ENCODE measurements at regions not wholly inside any gene's neighbourhood (a gene's known extent, or its start where the extent isn't known, plus 50 kb on each side); places are given as distances from the start of the nearest gene placed in this dataset.

- Histone ChIP-seq H3K4me3 (ENCODE audit: low read depth in 1 of 3, low read length in 3 of 3) (no peak overlapping the region), H3K27me3 (ENCODE audit: control insufficient read depth in 3 of 3, insufficient read depth in 3 of 3, low read length in 3 of 3) (peaks cover 0 to 3% (median 0%) of the 10 kb centered on the region in 3 donors), H3K9me3 (ENCODE audit: control insufficient read depth in 2 of 2, insufficient read depth in 1 of 2, low read depth in 1 of 2, low read length in 1 of 2) (no peaks in the 10 kb centered on the region), H3K4me1 (ENCODE audit: control insufficient read depth in 3 of 3, insufficient read depth in 2 of 3, low read depth in 1 of 3, low read length in 2 of 3) (no peaks in the 10 kb centered on the region), H3K36me3 (ENCODE audit: control insufficient read depth in 3 of 3, insufficient read depth in 2 of 3, low read depth in 1 of 3, low read length in 3 of 3) (no peaks in the 10 kb centered on the region), H3K27ac (ENCODE audit: low read depth in 1 of 3, low read length in 2 of 3) (no peak overlapping the region)
- no peak for DNase-seq
- FAIRE-seq, result no peak
- 53 to 74% (median 61%) methylated on average over 3 of the region's 3 CpGs for WGBS, 3 donors
Measured at GRCh38 chr20:52744441-52744840, 227.7 kb upstream of the TSHZ2 start.

- Histone ChIP-seq H3K27ac (ENCODE audit: low read depth in 1 of 3, low read length in 2 of 3) (no peak overlapping the region), H3K4me3 (ENCODE audit: low read depth in 1 of 3, low read length in 3 of 3) (no peak overlapping the region), H3K27me3 (ENCODE audit: control insufficient read depth in 3 of 3, insufficient read depth in 3 of 3, low read length in 3 of 3) (no peaks in the 10 kb centered on the region), H3K36me3 (ENCODE audit: control insufficient read depth in 3 of 3, insufficient read depth in 2 of 3, low read depth in 1 of 3, low read length in 3 of 3) (no peaks in the 10 kb centered on the region), H3K4me1 (ENCODE audit: control insufficient read depth in 3 of 3, insufficient read depth in 2 of 3, low read depth in 1 of 3, low read length in 2 of 3) (no peaks in the 10 kb centered on the region), H3K9me3 (ENCODE audit: control insufficient read depth in 2 of 2, insufficient read depth in 1 of 2, low read depth in 1 of 2, low read length in 1 of 2) (no peaks in the 10 kb centered on the region)
- WGBS, 3 donors, result 80 to 88% (median 86%) methylated on average over 6 of the region's 6 CpGs
- DNase-seq (no peak), FAIRE-seq (no peak)
Measured at GRCh38 chr20:52738081-52738480, 234.1 kb upstream of the TSHZ2 start.

GRCh38 chr20:52736507-52736906 lies 235.7 kb upstream of the TSHZ2 start:
- WGBS, 3 donors, result 67 to 83% (median 80%) methylated on average over 2 of the region's 2 CpGs

DNA sequence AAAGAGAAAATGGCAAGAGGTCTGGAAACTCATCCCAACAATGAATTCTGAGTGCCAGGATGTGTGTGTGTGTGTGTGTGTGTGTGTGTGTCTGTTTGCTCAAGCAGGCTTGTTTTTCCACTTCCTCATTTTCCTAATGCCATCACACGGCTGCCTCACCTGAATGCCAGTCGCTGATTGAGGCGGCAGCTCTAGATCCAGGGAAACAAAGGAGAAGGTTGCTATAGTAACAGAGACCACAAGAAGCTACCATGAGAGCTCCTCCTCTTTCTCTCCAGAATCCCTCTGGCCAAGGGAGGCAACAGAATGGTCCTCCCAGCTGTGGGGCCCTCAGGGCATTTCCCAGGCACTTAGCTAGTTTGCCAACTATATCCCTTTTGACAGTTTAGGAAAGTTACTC lies 241.1 kb upstream of the TSHZ2 start:
- WGBS, 3 donors, result 26 to 40% (median 26%) methylated on average over 3 of the region's 3 CpGs
- H3K27ac ChIP-seq (ENCODE audit: low read depth in 1 of 3, low read length in 2 of 3), result no peak overlapping the region
- FAIRE-seq (no peak), DNase-seq (no peak)
- no peaks in the 10 kb centered on the region for H3K36me3 ChIP-seq (ENCODE audit: control insufficient read depth in 3 of 3, insufficient read depth in 2 of 3, low read depth in 1 of 3, low read length in 3 of 3)
- no peak overlapping the region for H3K4me3 ChIP-seq (ENCODE audit: low read depth in 1 of 3, low read length in 3 of 3)
- H3K4me1 ChIP-seq (ENCODE audit: control insufficient read depth in 3 of 3, insufficient read depth in 2 of 3, low read depth in 1 of 3, low read length in 2 of 3), result no peaks in the 10 kb centered on the region
- peaks cover 0 to 4% (median 0%) of the 10 kb centered on the region in 3 donors for H3K27me3 ChIP-seq (ENCODE audit: control insufficient read depth in 3 of 3, insufficient read depth in 3 of 3, low read length in 3 of 3)
- peaks cover 0 to 4% of the 10 kb centered on the region in 2 donors for H3K9me3 ChIP-seq (ENCODE audit: control insufficient read depth in 2 of 2, insufficient read depth in 1 of 2, low read depth in 1 of 2, low read length in 1 of 2)

More at GRCh38 chr20:52736507-52736906, 235.7 kb upstream of the TSHZ2 start:
- FAIRE-seq (no peak), DNase-seq (no peak)
- H3K27ac ChIP-seq (ENCODE audit: low read depth in 1 of 3, low read length in 2 of 3), result no peak overlapping the region
- H3K36me3 ChIP-seq (ENCODE audit: control insufficient read depth in 3 of 3, insufficient read depth in 2 of 3, low read depth in 1 of 3, low read length in 3 of 3), result no peaks in the 10 kb centered on the region
- no peak overlapping the region for H3K4me3 ChIP-seq (ENCODE audit: low read depth in 1 of 3, low read length in 3 of 3)
- H3K27me3 ChIP-seq (ENCODE audit: control insufficient read depth in 3 of 3, insufficient read depth in 3 of 3, low read length in 3 of 3), result no peaks in the 10 kb centered on the region
- H3K9me3 ChIP-seq (ENCODE audit: control insufficient read depth in 2 of 2, insufficient read depth in 1 of 2, low read depth in 1 of 2, low read length in 1 of 2), result no peaks in the 10 kb centered on the region
- no peaks in the 10 kb centered on the region for H3K4me1 ChIP-seq (ENCODE audit: control insufficient read depth in 3 of 3, insufficient read depth in 2 of 3, low read depth in 1 of 3, low read length in 2 of 3)

DNA sequence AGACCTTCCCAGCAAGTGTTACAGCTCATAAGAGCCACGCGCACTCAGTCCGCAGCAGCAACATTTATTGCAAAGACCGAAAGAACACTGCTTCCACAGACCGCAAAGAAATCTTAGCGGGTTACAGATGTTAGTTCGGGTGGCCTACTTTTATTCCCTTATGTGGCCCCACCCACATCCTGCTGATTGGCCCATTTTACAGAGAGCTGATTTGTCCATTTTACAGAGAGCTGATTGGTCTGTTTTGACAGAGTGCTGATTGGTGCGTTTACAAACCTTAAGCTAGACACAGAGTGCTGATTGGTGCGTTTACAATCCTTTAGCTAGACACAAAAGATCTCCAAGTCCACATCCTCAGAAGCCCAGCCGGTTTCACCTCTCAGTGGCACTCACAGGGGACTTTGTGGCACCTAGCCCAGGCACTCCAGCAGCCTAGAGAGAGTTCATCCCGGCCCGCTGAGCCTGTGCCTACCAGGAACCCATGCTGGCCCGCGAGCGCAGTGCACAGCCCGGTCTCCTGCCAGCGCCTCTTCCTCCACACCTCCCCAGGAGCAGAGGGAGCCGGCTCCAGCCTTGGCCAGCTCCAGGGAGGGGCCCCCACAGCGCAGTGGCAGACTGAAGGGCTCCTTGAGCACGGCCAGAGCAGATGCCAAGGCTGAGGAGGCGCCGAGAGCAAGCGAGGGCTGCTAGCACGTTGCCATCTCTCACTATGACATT lies 244.3 kb upstream of the TSHZ2 start:
- H3K36me3 ChIP-seq (ENCODE audit: control insufficient read depth in 3 of 3, insufficient read depth in 2 of 3, low read depth in 1 of 3, low read length in 3 of 3), result no peaks in the 10 kb centered on the region
- no peak overlapping the region for H3K4me3 ChIP-seq (ENCODE audit: low read depth in 1 of 3, low read length in 3 of 3)
- no peaks in the 10 kb centered on the region for H3K4me1 ChIP-seq (ENCODE audit: control insufficient read depth in 3 of 3, insufficient read depth in 2 of 3, low read depth in 1 of 3, low read length in 2 of 3)
- WGBS, 3 donors, result 91 to 93% (median 92%) methylated on average over 24 of the region's 24 CpGs
- DNase-seq, result no peak
- FAIRE-seq, result no peak
- H3K9me3 ChIP-seq (ENCODE audit: control insufficient read depth in 2 of 2, insufficient read depth in 1 of 2, low read depth in 1 of 2, low read length in 1 of 2), result peaks cover 0 to 4% of the 10 kb centered on the region in 2 donors
- H3K27ac ChIP-seq (ENCODE audit: low read depth in 1 of 3, low read length in 2 of 3), result no peak overlapping the region
- H3K27me3 ChIP-seq (ENCODE audit: control insufficient read depth in 3 of 3, insufficient read depth in 3 of 3, low read length in 3 of 3), result peaks cover 0 to 4% (median 0%) of the 10 kb centered on the region in 3 donors

- FAIRE-seq (no peak), DNase-seq (no peak)
- H3K36me3 ChIP-seq (ENCODE audit: control insufficient read depth in 3 of 3, insufficient read depth in 2 of 3, low read depth in 1 of 3, low read length in 3 of 3), result no peaks in the 10 kb centered on the region
- H3K27me3 ChIP-seq (ENCODE audit: control insufficient read depth in 3 of 3, insufficient read depth in 3 of 3, low read length in 3 of 3), result no peaks in the 10 kb centered on the region
- H3K4me3 ChIP-seq (ENCODE audit: low read depth in 1 of 3, low read length in 3 of 3), result no peak overlapping the region
- no peaks in the 10 kb centered on the region for H3K4me1 ChIP-seq (ENCODE audit: control insufficient read depth in 3 of 3, insufficient read depth in 2 of 3, low read depth in 1 of 3, low read length in 2 of 3)
- 71 to 76% (median 72%) methylated on average over 8 of the region's 8 CpGs for WGBS, 3 donors
- peaks cover 0 to 4% of the 10 kb centered on the region in 2 donors for H3K9me3 ChIP-seq (ENCODE audit: control insufficient read depth in 2 of 2, insufficient read depth in 1 of 2, low read depth in 1 of 2, low read length in 1 of 2)
- no peak overlapping the region for H3K27ac ChIP-seq (ENCODE audit: low read depth in 1 of 3, low read length in 2 of 3)
Measured at GRCh38 chr20:52724541-52724940, 247.6 kb upstream of the TSHZ2 start.

DNA sequence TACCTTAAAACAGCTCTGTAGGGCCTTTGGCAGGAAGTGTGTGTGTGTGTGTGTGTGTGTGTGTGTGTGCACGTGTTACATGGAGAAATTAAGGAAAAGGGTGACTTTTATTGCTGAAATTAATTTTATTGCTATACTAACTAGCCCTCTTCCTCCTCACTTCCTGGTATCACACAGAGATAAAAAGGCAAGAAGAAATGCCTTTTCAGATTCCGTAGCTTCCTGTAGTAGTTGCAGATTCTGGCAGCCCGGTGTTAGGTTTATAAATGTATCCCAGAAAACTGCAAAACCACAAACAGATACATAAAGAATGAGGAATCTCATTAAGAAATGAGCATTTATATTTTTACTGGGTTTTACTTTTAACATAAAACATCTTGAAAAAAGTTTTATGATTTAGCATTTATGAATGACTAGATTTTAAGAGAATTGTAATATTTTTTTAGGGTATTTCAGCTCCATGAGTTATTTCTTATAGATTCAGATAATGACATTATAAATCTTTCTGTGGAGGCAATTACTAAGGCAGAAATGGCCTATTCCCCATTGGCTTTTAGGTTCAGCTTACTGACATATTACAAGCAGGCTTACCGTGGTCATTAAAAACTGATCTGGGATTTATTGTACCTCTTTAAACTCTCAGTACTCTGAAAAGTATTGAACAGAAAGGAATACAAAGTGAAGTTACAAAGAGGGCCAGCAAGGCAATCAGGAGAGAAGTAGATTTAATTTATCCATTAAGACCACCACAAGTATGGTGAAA lies 249.1 kb upstream of the TSHZ2 start:
- FAIRE-seq (no peak), DNase-seq (no peak)
- Histone ChIP-seq H3K4me3 (ENCODE audit: low read depth in 1 of 3, low read length in 3 of 3) (no peak overlapping the region), H3K4me1 (ENCODE audit: control insufficient read depth in 3 of 3, insufficient read depth in 2 of 3, low read depth in 1 of 3, low read length in 2 of 3) (no peaks in the 10 kb centered on the region), H3K27me3 (ENCODE audit: control insufficient read depth in 3 of 3, insufficient read depth in 3 of 3, low read length in 3 of 3) (no peaks in the 10 kb centered on the region), H3K9me3 (ENCODE audit: control insufficient read depth in 2 of 2, insufficient read depth in 1 of 2, low read depth in 1 of 2, low read length in 1 of 2) (peaks cover 0 to 4% of the 10 kb centered on the region in 2 donors), H3K36me3 (ENCODE audit: control insufficient read depth in 3 of 3, insufficient read depth in 2 of 3, low read depth in 1 of 3, low read length in 3 of 3) (no peaks in the 10 kb centered on the region), H3K27ac (ENCODE audit: low read depth in 1 of 3, low read length in 2 of 3) (no peak overlapping the region)
- 39 to 64% (median 49%) methylated on average over 4 of the region's 4 CpGs for WGBS, 3 donors

- H3K27me3 ChIP-seq (ENCODE audit: control insufficient read depth in 3 of 3, insufficient read depth in 3 of 3, low read length in 3 of 3), result no peaks in the 10 kb centered on the region
- WGBS, 3 donors, result 86 to 89% (median 88%) methylated on average over 1 of the region's 1 CpG
- H3K4me1 ChIP-seq (ENCODE audit: control insufficient read depth in 3 of 3, insufficient read depth in 2 of 3, low read depth in 1 of 3, low read length in 2 of 3), result no peaks in the 10 kb centered on the region
- H3K36me3 ChIP-seq (ENCODE audit: control insufficient read depth in 3 of 3, insufficient read depth in 2 of 3, low read depth in 1 of 3, low read length in 3 of 3), result no peaks in the 10 kb centered on the region
- no peak overlapping the region for H3K4me3 ChIP-seq (ENCODE audit: low read depth in 1 of 3, low read length in 3 of 3)
- H3K27ac ChIP-seq (ENCODE audit: low read depth in 1 of 3, low read length in 2 of 3), result no peak overlapping the region
- DNase-seq, result no peak
- no peaks in the 10 kb centered on the region for H3K9me3 ChIP-seq (ENCODE audit: control insufficient read depth in 2 of 2, insufficient read depth in 1 of 2, low read depth in 1 of 2, low read length in 1 of 2)
- no peak for FAIRE-seq
Measured at GRCh38 chr20:52708137-52708536, 264.0 kb upstream of the TSHZ2 start.
